Activated CD8-positive, alpha-beta memory T cell treated with anti-CD3 and anti-CD28 coated beads for 1 hour (primary cell): ENCODE measurements at regions not wholly inside any gene's neighbourhood (a gene's known extent, or its start where the extent isn't known, plus 50 kb on each side); places are given as distances from the start of the nearest gene placed in this dataset.
"Not testable (repeated sequence)": the region's sequence is repeated elsewhere in the genome, so short reads cannot be mapped to it uniquely, and the experiment has no call there.

Source experiments
- DNase-seq, 2 donors: peaks; one replicate each; pipeline ENCODE4 v3.0.0-alpha.2; 2020; ENCODE audit warnings: low read depth in 1 of 2; ENCODE audit errors: extremely low read depth in 1 of 2

- DNase-seq = no peak
Observed at GRCh38 chr9:78123808-78124207, 92.2 kb upstream of the GNAQ start.

GRCh38 chr9:78122631-78123030, 91.0 kb upstream of the GNAQ start:
- no peak for DNase-seq

GRCh38 chr9:78121488-78121887, 89.9 kb upstream of the GNAQ start:
- DNase-seq = peak; percentile 5 to 42

- DNase-seq = no peak
Observed at GRCh38 chr9:78118742-78119473, 87.3 kb upstream of the GNAQ start.

GRCh38 chr9:78115073-78115472, 83.5 kb upstream of the GNAQ start:
- no peak for DNase-seq

- no peak for DNase-seq
Observed at GRCh38 chr9:78114581-78114980, 83.0 kb upstream of the GNAQ start.

GRCh38 chr9:78112406-78112805, 80.8 kb upstream of the GNAQ start:
- DNase-seq = no peak

GRCh38 chr9:78112004-78112403, 80.4 kb upstream of the GNAQ start:
- no peak for DNase-seq

GRCh38 chr9:78109075-78109474, 77.5 kb upstream of the GNAQ start:
- DNase-seq = no peak

GRCh38 chr9:78106586-78106985, 75.0 kb upstream of the GNAQ start:
- DNase-seq = not testable (repeated sequence)

GRCh38 chr9:78103971-78104433, 72.4 kb upstream of the GNAQ start:
- no peak for DNase-seq

GRCh38 chr9:78101247-78101646, 69.6 kb upstream of the GNAQ start:
- DNase-seq = no peak

GRCh38 chr9:78097541-78097940, 65.9 kb upstream of the GNAQ start:
- no peak for DNase-seq

GRCh38 chr9:78091731-78092130, 60.1 kb upstream of the GNAQ start:
- no peak for DNase-seq

GRCh38 chr9:78089111-78089510, 57.5 kb upstream of the GNAQ start:
- DNase-seq = no peak

- DNase-seq = not testable (repeated sequence)
Observed at GRCh38 chr9:78088190-78088589, 56.6 kb upstream of the GNAQ start.
